B cell (primary cell): ENCODE measurements at regions not wholly inside any gene's neighbourhood (a gene's known extent, or its start where the extent isn't known, plus 50 kb on each side); places are given as distances from the start of the nearest gene placed in this dataset.

Source experiments
- ATAC-seq: fragments of 200-7000 bp; cut with Tn5 transposase; one replicate; pipeline ENCODE4 v1.10.0; 2021; ENCODE audit warnings: low read depth, mild to moderate bottlenecking, moderate number of reproducible peaks, moderate library complexity
- CTCF ChIA-PET: fragments of 350-600 bp; sonication (Branson Sonifier 250); formaldehyde crosslinking; loops from one replicate; lab custom pipeline; 2021; ENCODE audit warnings: antibody characterized with exemption, inconsistent platforms; lab: Charles Lee
- POLR2A ChIA-PET: fragments of 350-600 bp; sonication (Branson Sonifier 250); formaldehyde crosslinking; loops from one replicate; lab custom pipeline; 2021; ENCODE audit warnings: antibody characterized with exemption; lab: Charles Lee
- DNase-seq: peaks from one replicate; pipeline ENCODE4 v3.0.0; 2013
- H2AFZ ChIP-seq: 2 replicates; pipeline ENCODE4 v1.6.1; 2012; ENCODE audit warnings: mild to moderate bottlenecking, low read depth, low read length; ENCODE audit not compliant: insufficient read depth, poor library complexity, severe bottlenecking
- H3K27ac ChIP-seq, 2 donors: 1 replicate in 1 of 2; 2 replicates in 1 of 2; pipeline ENCODE4 v1.5.1; 2012 to 2013; ENCODE audit warnings: low read length in 2 of 2, mild to moderate bottlenecking in 2 of 2, moderate library complexity in 1 of 2
- H3K27me3 ChIP-seq, 4 experiments: fragments of 200-600 bp in 1 of 4; sonication (generic) in 1 of 4; replicated peaks in 1 of 4; 1 replicate in 2 of 4; 2 replicates in 2 of 4; pipeline versions ENCODE4 v1.6.1 to v1.7.0; 2013 to 2016; ENCODE audit warnings: low read length in 3 of 4, mild to moderate bottlenecking in 2 of 4, mixed read lengths in 1 of 4, moderate library complexity in 1 of 4; ENCODE audit not compliant: insufficient read depth in 4 of 4, control insufficient read depth in 3 of 4; ENCODE audit errors: control extremely low read depth in 1 of 4
- H3K36me3 ChIP-seq, 2 experiments: replicated peaks in 1 of 2; 1 replicate in 1 of 2; 2 replicates in 1 of 2; pipeline versions ENCODE4 v1.6.1 to v1.7.1; 2013; ENCODE audit warnings: low read length in 1 of 2; ENCODE audit not compliant: insufficient read depth in 2 of 2, control insufficient read depth in 1 of 2; ENCODE audit errors: control extremely low read depth in 1 of 2, extremely low read depth in 1 of 2
- H3K4me1 ChIP-seq, 2 donors: fragments of 200-600 bp in 1 of 2; sonication (generic) in 1 of 2; 1 replicate in 1 of 2; 2 replicates in 1 of 2; pipeline versions ENCODE4 v1.5.1 to v1.6.1; 2013 to 2017; ENCODE audit warnings: low read length in 2 of 2; ENCODE audit not compliant: control insufficient read depth in 2 of 2, insufficient read depth in 2 of 2
- H3K4me2 ChIP-seq: replicated peaks from 2 replicates; pipeline ENCODE3; 2012; ENCODE audit warnings: mild to moderate bottlenecking, low read depth, low read length; ENCODE audit not compliant: poor library complexity, severe bottlenecking
- H3K4me3 ChIP-seq, 5 experiments: fragments of 200-600 bp in 1 of 5; sonication (generic) in 1 of 5; 1 replicate in 3 of 5; 2 replicates in 2 of 5; pipeline versions ENCODE4 v1.5.1 to v1.7.0; 2011 to 2016; ENCODE audit warnings: low read length in 4 of 5, mild to moderate bottlenecking in 4 of 5, low read depth in 2 of 5, control low read depth in 1 of 5, moderate library complexity in 1 of 5; ENCODE audit not compliant: insufficient read depth in 1 of 5; ENCODE audit errors: control extremely low read depth in 1 of 5, extremely low read depth in 1 of 5
- H3K79me2 ChIP-seq: fragments of 200-600 bp; sonication (generic); one replicate; pipeline ENCODE4 v1.6.0; 2016; ENCODE audit warnings: low read length; ENCODE audit not compliant: control insufficient read depth, insufficient read depth
- H3K9ac ChIP-seq: fragments of 200-600 bp; sonication (generic); 2 replicates; pipeline ENCODE4 v1.6.1; 2017; ENCODE audit warnings: mild to moderate bottlenecking, low read length, moderate library complexity
- H3K9me3 ChIP-seq, 3 donors: one replicate each; pipeline versions ENCODE4 v1.6.1 to v1.7.1; 2013; ENCODE audit warnings: low read length in 2 of 3; ENCODE audit not compliant: control insufficient read depth in 2 of 3, insufficient read depth in 1 of 3; ENCODE audit errors: control extremely low read depth in 1 of 3
- H4K20me1 ChIP-seq: 2 replicates; pipeline ENCODE4 v1.6.0; 2012; ENCODE audit warnings: mild to moderate bottlenecking, low read length; ENCODE audit not compliant: insufficient read depth, control insufficient read depth, poor library complexity, severe bottlenecking
- H3K27ac Mint-ChIP-seq: one replicate; pipeline ENCODE4 v1.8.0; 2021; ENCODE audit warnings: mixed read lengths
- H3K27me3 Mint-ChIP-seq: one replicate; pipeline ENCODE4 v1.8.0; 2021; ENCODE audit warnings: mixed read lengths
- H3K4me1 Mint-ChIP-seq: one replicate; pipeline ENCODE4 v1.8.0; 2021; ENCODE audit warnings: mixed read lengths
- H3K4me3 Mint-ChIP-seq: one replicate; pipeline ENCODE4 v1.8.0; 2021; ENCODE audit warnings: mixed read lengths
- H3K9me3 Mint-ChIP-seq: one replicate; pipeline ENCODE4 v1.8.0; 2022; ENCODE audit warnings: mixed read lengths; ENCODE audit not compliant: insufficient read depth
- EZH2 ChIP-seq: IDR thresholded peaks from 2 replicates; pipeline ENCODE4 v1.6.1; 2012; ENCODE audit warnings: borderline replicate concordance, low read depth, mild to moderate bottlenecking, moderate library complexity, low read length; ENCODE audit not compliant: insufficient read depth, poor library complexity, severe bottlenecking
- WGBS: methylation state at CpG from one replicate; pipeline ENCODE4 v1.1.5; 2013; ENCODE audit warnings: missing lambda C conversion rate; ENCODE audit not compliant: insufficient coverage; 5-methylcytosine and 5-hydroxymethylcytosine counted together
- intact Hi-C: fragments of 100-400 bp; cut with micrococcal nuclease; formaldehyde crosslinking; loops from one replicate; pipeline ENCODE4 v1.10.0; 2022
- TF ChIP-seq, protein P1 (sequence below): fragments of 200-600 bp; IDR thresholded peaks from one replicate; pipeline ENCODE4 v1.8.0; 2022; ENCODE audit warnings: antibody characterized with exemption, mild to moderate bottlenecking

DNA sequence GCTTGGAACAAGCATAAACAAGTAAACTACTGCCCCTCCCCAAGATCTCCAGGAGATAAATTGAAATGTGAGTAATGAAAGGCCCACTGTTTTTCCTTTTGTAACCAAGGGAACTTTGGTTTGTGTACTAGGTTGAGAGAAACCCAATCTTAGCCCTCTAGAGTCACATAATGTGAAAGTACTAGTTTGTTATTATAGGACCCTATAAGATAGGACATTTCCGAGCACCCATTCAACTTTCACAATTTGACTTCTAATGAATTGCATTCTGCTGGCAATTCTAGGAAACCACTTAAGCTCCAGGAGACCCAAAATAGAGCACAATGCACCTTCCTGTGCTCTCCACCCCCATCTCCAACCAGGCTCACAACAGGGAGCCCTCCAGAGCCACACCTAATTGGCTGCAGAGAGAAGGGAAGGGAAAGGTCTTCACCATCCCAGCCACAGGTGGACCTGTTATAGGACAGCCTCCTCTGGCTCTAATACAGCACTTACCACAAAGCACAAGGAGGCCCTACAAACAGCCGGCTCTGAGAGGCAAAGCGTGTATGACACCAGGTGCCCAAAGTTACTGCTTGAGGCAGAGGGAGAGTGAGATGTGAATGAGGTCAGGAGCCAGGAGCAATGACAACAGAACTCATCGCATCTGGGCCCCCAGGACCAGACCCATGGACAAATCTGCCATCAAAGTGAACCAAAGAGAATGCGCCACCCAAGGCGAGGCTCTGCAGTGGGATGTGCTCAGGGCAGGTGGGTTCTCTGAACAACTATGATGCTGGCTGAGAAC lies 163.3 kb upstream of the NTF3 start:
- Mint-ChIP-seq H3K27me3 (peaks cover 7% of the 10 kb centered on the region), H3K4me3 (no peak overlapping the region), H3K9me3 (peaks cover 3% of the 10 kb centered on the region), H3K4me1 (no peaks in the 10 kb centered on the region), H3K27ac (no peak overlapping the region)
- H3K4me2 ChIP-seq = no peak overlapping the region
- peaks cover 0 to 3% (median 0%) of the 10 kb centered on the region in 3 donors for H3K9me3 ChIP-seq
- ChIA-PET CTCF (no interaction called here), POLR2A (no interaction called here)
- intact Hi-C loops = no loop called here
- H3K4me3 ChIP-seq = no peak overlapping the region
- no peak for ATAC-seq
- TF ChIP-seq, protein P1, sequence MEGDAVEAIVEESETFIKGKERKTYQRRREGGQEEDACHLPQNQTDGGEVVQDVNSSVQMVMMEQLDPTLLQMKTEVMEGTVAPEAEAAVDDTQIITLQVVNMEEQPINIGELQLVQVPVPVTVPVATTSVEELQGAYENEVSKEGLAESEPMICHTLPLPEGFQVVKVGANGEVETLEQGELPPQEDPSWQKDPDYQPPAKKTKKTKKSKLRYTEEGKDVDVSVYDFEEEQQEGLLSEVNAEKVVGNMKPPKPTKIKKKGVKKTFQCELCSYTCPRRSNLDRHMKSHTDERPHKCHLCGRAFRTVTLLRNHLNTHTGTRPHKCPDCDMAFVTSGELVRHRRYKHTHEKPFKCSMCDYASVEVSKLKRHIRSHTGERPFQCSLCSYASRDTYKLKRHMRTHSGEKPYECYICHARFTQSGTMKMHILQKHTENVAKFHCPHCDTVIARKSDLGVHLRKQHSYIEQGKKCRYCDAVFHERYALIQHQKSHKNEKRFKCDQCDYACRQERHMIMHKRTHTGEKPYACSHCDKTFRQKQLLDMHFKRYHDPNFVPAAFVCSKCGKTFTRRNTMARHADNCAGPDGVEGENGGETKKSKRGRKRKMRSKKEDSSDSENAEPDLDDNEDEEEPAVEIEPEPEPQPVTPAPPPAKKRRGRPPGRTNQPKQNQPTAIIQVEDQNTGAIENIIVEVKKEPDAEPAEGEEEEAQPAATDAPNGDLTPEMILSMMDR = no peak
- no peak for TF ChIP-seq EZH2
- H4K20me1 ChIP-seq = no peaks in the 10 kb centered on the region
- H3K27ac ChIP-seq = no peak overlapping the region
- H3K27me3 ChIP-seq = no peaks in the 10 kb centered on the region
- H2AFZ ChIP-seq = no peak overlapping the region
- H3K36me3 ChIP-seq = no peaks in the 10 kb centered on the region
- no peak overlapping the region for H3K9ac ChIP-seq
- DNase-seq = no peak
- 98% methylated on average over 4 of the region's 6 CpGs for WGBS
- H3K4me1 ChIP-seq = no peaks in the 10 kb centered on the region
- H3K79me2 ChIP-seq = no peaks in the 10 kb centered on the region

DNA sequence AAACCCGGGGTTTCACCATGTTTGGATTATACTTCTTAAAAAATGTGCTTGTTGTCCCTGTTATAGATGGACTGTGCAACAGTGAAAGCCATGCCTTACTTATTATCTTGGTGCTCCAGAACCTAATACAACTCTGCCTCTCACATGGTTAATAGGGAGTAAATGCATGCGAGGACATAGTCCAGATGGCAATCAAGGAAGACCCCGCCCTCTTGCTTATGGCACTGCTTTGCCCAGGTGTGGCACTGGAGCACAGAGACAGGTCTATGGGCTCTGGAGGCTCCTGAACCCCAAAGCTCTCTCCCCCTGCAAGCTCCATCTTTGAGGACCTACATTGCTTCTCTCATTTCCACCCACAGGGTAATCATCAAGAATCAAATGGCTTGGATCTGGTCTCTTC lies 162.1 kb upstream of the NTF3 start:
- no peak overlapping the region for H3K4me3 ChIP-seq
- H3K27ac Mint-ChIP-seq = no peak overlapping the region
- H2AFZ ChIP-seq = no peak overlapping the region
- H3K9me3 ChIP-seq = peaks cover 0 to 3% (median 0%) of the 10 kb centered on the region in 3 donors
- CTCF ChIA-PET = no interaction called here
- H3K27me3 ChIP-seq = no peaks in the 10 kb centered on the region
- H3K79me2 ChIP-seq = no peaks in the 10 kb centered on the region
- H3K27ac ChIP-seq = no peak overlapping the region
- H4K20me1 ChIP-seq = no peaks in the 10 kb centered on the region
- H3K36me3 ChIP-seq = no peaks in the 10 kb centered on the region
- ATAC-seq = no peak
- H3K27me3 Mint-ChIP-seq = peaks cover 7% of the 10 kb centered on the region
- 100% methylated on average over 2 of the region's 3 CpGs for WGBS
- no peaks in the 10 kb centered on the region for H3K4me1 Mint-ChIP-seq
- H3K4me2 ChIP-seq = no peak overlapping the region
- no peak for DNase-seq
- no peaks in the 10 kb centered on the region for H3K4me1 ChIP-seq
- intact Hi-C loops = no loop called here
- POLR2A ChIA-PET = no interaction called here
- no peak overlapping the region for H3K9ac ChIP-seq
- peaks cover 3% of the 10 kb centered on the region for H3K9me3 Mint-ChIP-seq
- TF ChIP-seq, protein P1 = no peak
- TF ChIP-seq EZH2 = no peak
- no peak overlapping the region for H3K4me3 Mint-ChIP-seq
